MCF 10A (cell line): ENCODE measurements at regions not wholly inside any gene's neighbourhood (a gene's known extent, or its start where the extent isn't known, plus 50 kb on each side); places are given as distances from the start of the nearest gene placed in this dataset.
"Not testable (repeated sequence)": the region's sequence is repeated elsewhere in the genome, so short reads cannot be mapped to it uniquely, and the experiment has no call there.

Experiments
- BruUV-seq: library from RNA; stranded (reverse); fragments of 400-500 nt; replicated peaks from 2 replicates; lab custom pipeline; 2021; lab: Mats Ljungman, UMichigan
- CTCF ChIA-PET: fragments of 300-600 bp; sonication (Branson Sonifier 250); formaldehyde crosslinking; extraction: SDS; loops from one replicate; lab custom pipeline; 2021; ENCODE audit warnings: antibody characterized with exemption, inconsistent platforms; lab: Yijun Ruan, JAX
- POLR2A ChIA-PET: fragments of 300-600, 350-650 bp; sonication (Branson Sonifier 250); formaldehyde crosslinking; extraction: SDS; loops from one replicate; lab custom pipeline; 2020; ENCODE audit warnings: antibody characterized with exemption, inconsistent platforms; lab: Yijun Ruan, JAX
- DNase-seq: peaks from one replicate; pipeline ENCODE4 v3.0.0-alpha.2; 2018; ENCODE audit not compliant: unreplicated experiment
- H3K27ac Mint-ChIP-seq: one replicate; pipeline ENCODE4 v1.8.0; 2022; ENCODE audit warnings: mild to moderate bottlenecking, low read depth, mixed read lengths; ENCODE audit not compliant: unreplicated experiment
- H3K27me3 Mint-ChIP-seq: one replicate; pipeline ENCODE4 v1.8.0; 2022; ENCODE audit warnings: mixed read lengths; ENCODE audit not compliant: insufficient read depth, unreplicated experiment
- H3K36me3 Mint-ChIP-seq: one replicate; pipeline ENCODE4 v1.8.0; 2022; ENCODE audit warnings: mild to moderate bottlenecking, moderate library complexity, mixed read lengths; ENCODE audit not compliant: insufficient read depth, unreplicated experiment
- H3K4me1 Mint-ChIP-seq: one replicate; pipeline ENCODE4 v1.8.0; 2022; ENCODE audit warnings: mixed read lengths; ENCODE audit not compliant: insufficient read depth, unreplicated experiment
- H3K4me3 Mint-ChIP-seq: one replicate; pipeline ENCODE4 v1.8.0; 2022; ENCODE audit warnings: mild to moderate bottlenecking, moderate library complexity, mixed read lengths; ENCODE audit not compliant: unreplicated experiment
- H3K9me3 Mint-ChIP-seq: one replicate; pipeline ENCODE4 v1.8.0; 2022; ENCODE audit warnings: mixed read lengths; ENCODE audit not compliant: unreplicated experiment
- intact Hi-C: fragments of 100-400 bp; cut with micrococcal nuclease; formaldehyde crosslinking; loops from 2 replicates; pipeline ENCODE4 v1.14.1; 2022
- TF ChIP-seq, protein P1 (sequence below): fragments of 200-600 bp; IDR thresholded peaks from one replicate; pipeline ENCODE4 v1.8.0; 2022; ENCODE audit warnings: antibody characterized with exemption, mild to moderate bottlenecking; ENCODE audit not compliant: unreplicated experiment

DNA sequence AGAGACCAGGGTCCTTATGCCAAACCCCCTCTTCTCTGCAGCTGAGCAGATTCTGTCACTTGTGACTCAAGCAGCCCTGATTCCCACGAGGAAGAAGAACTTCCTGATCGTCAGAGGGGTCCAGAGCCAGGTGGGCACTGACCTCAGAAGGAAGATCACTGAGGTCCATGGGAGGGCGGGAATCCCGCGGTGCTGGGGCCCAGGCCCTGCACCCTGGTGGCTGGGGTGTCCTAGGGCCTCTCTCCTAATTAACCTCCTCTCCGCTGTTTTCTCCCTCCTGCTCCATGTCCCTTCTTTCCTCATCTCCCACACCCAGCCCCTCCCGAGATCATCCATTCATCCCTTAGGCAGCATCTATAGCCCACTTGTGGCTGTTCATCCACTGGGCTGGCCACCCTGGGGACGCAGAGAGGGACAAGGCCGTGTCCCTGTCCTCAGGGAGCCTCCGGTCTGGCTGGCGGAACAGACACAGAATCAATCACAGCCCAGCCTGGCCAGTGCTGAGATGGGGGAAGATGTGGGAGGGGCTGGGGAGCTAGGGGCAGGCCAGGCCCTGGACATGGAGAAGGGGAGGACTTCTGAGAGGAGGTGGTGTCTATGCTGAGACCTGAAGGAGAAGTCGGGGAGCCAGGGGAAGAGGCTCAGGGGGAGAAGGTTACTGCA is 638.3 kb downstream of the MATN1 start:
- TF ChIP-seq, protein P1, sequence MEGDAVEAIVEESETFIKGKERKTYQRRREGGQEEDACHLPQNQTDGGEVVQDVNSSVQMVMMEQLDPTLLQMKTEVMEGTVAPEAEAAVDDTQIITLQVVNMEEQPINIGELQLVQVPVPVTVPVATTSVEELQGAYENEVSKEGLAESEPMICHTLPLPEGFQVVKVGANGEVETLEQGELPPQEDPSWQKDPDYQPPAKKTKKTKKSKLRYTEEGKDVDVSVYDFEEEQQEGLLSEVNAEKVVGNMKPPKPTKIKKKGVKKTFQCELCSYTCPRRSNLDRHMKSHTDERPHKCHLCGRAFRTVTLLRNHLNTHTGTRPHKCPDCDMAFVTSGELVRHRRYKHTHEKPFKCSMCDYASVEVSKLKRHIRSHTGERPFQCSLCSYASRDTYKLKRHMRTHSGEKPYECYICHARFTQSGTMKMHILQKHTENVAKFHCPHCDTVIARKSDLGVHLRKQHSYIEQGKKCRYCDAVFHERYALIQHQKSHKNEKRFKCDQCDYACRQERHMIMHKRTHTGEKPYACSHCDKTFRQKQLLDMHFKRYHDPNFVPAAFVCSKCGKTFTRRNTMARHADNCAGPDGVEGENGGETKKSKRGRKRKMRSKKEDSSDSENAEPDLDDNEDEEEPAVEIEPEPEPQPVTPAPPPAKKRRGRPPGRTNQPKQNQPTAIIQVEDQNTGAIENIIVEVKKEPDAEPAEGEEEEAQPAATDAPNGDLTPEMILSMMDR = no peak
- no peaks in the 10 kb centered on the region for H3K27me3 Mint-ChIP-seq
- BruUV-seq = no TSS peak
- no peak overlapping the region for H3K27ac Mint-ChIP-seq
- intact Hi-C loops = loop anchor here (1.0 to 10.0 kb wide), 6 partner anchors 173 to 850 kb away; partner anchors contain the start of genes MECR and PTPRU
- POLR2A ChIA-PET = no interaction called here
- H3K4me1 Mint-ChIP-seq = peaks cover 17% of the 10 kb centered on the region
- CTCF ChIA-PET = interaction anchor here (0.6 kb wide), 3 partner anchors 176 to 634 kb away, joined by 3 to 4 read pairs (median 3); no protein-coding TSS in a partner anchor
- H3K4me3 Mint-ChIP-seq = no peak overlapping the region
- H3K36me3 Mint-ChIP-seq = no peaks in the 10 kb centered on the region
- no peak for DNase-seq
- no peaks in the 10 kb centered on the region for H3K9me3 Mint-ChIP-seq

DNA sequence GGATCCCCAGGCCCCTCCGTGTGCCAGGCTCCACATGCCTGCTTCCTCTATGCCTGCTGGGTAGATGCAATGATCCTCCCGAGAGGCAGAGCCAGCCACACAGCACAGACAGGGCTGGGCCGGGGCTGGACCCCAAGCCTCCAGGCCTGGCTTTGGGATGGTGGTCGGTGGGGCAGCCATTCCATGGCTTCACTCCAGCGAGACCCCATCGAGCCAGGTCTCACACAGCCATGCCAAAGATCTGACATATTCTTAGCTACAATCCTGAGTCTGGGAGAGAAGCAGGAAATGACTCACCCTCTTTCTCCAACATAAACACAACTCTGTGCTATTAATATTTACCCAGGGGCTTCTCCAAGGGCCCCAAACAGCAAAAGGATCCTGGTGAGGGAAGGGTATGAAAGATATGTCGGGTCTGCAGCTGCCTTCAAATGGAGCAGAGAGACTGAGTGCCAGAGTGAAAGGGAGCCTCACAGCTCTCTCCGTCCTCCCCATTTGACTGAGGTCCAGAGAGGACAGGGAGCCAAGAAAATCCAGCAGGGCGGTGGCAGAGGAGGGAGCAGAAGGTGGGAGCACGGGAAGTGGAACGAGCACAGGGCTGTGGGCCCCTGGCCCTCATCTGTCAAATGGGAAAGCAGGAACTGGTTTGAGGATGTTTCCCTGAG is 639.5 kb downstream of the MATN1 start:
- Mint-ChIP-seq H3K4me3 (no peak overlapping the region), H3K9me3 (no peaks in the 10 kb centered on the region), H3K4me1 (peaks cover 13% of the 10 kb centered on the region), H3K27me3 (no peaks in the 10 kb centered on the region), H3K36me3 (no peaks in the 10 kb centered on the region), H3K27ac (peak overlapping the region; percentile 63)
- intact Hi-C loops = loop anchor here (1.0 to 10.0 kb wide), 6 partner anchors 172 to 849 kb away; partner anchors contain the start of genes MECR and PTPRU
- TF ChIP-seq, protein P1 = no peak
- peak; percentile 68 for DNase-seq
- ChIA-PET POLR2A (interaction anchor here (1.0 kb wide), 1 partner anchor 28 kb away, joined by 3 read pairs; no protein-coding TSS in a partner anchor), CTCF (interaction anchor here (1.0 kb wide), 1 partner anchor 204 kb away, joined by 4 read pairs; no protein-coding TSS in a partner anchor)
- no TSS peak for BruUV-seq

DNA sequence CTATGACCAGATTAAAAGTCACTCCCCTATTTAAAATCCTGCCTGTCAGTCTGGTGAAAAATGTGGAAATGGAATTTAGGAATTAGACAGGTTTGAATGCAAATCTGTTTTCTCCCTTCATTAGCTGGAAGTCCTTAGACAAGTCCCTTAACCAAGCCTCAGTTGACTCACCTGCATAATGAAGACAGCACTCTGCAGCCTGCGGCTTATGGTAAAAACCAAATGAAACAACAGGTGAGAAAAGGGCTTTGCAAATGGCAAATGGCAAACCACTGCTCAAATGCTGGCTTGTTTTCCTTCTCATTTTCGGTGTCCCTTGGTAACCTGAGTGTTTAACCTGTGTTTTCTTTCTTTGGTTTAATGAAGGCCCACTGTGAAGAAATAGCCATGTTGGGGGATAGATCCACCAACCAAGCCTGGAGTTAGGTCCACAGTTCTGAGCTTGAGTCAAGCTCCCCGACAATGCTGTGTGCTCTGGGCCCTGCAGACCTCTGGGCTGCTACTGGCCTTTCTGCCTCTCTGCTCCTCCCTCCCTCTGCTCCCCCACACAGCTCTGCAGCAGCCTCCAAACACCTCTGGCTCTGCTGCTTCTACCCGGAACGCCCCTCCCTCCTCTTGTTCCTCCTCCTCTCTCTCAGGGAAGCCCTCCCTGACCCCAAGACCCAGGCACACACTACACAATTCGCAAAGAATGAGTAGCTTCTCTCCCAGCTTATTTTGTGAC is 641.8 kb downstream of the MATN1 start:
- ChIA-PET CTCF (interaction anchor here (0.9 kb wide), 1 partner anchor 288 kb away, joined by 3 read pairs; no protein-coding TSS in a partner anchor), POLR2A (no interaction called here)
- no peaks in the 10 kb centered on the region for H3K36me3 Mint-ChIP-seq
- TF ChIP-seq, protein P1 = no peak
- no peak overlapping the region for H3K4me3 Mint-ChIP-seq
- peaks cover 12% of the 10 kb centered on the region for H3K4me1 Mint-ChIP-seq
- DNase-seq = no peak
- no peaks in the 10 kb centered on the region for H3K9me3 Mint-ChIP-seq
- no TSS peak for BruUV-seq
- H3K27ac Mint-ChIP-seq = no peak overlapping the region
- H3K27me3 Mint-ChIP-seq = no peaks in the 10 kb centered on the region
- intact Hi-C loops = loop anchor here (10.0 kb wide), 2 partner anchors 567 to 847 kb away; partner anchors contain the start of genes MECR and PTPRU

DNA sequence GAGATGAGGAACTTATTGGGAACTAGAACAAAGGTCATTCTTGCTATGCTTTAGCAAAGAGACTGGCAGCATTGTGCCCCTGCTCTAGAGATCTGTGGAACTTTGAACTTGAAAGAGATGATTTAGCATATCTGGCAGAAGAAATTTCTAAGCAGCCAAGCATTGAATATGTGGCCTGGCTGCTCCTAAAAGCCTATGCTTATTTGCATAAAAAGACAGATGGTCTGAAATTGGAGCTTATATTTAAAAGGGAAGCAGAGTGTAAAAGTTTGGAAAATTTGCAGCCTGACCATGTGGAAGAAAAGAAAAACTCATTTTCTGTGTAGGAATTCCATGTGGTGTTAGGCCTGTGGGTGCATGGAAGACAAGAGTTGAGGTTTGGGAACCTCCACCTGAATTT is 647.5 kb downstream of the MATN1 start:
- CTCF ChIA-PET, H3K36me3 Mint-ChIP-seq, H3K27ac Mint-ChIP-seq, H3K27me3 Mint-ChIP-seq, DNase-seq, POLR2A ChIA-PET, H3K4me1 Mint-ChIP-seq, intact Hi-C loops, BruUV-seq, H3K9me3 Mint-ChIP-seq, H3K4me3 Mint-ChIP-seq: not testable (repeated sequence)
